Panc1 (cell line): ENCODE measurements at regions not wholly inside any gene's neighbourhood (a gene's known extent, or its start where the extent isn't known, plus 50 kb on each side); places are given as distances from the start of the nearest gene placed in this dataset.

Source experiments
- CTCF ChIP-seq: fragments of 450-650 bp; IDR thresholded peaks from 2 replicates; pipeline ENCODE4 v1.5.1; 2017; ENCODE audit warnings: mild to moderate bottlenecking
- POLR2AphosphoS5 ChIP-seq: IDR thresholded peaks from 2 replicates; pipeline ENCODE4 v1.6.1; 2012; ENCODE audit warnings: mild to moderate bottlenecking, low read depth, low read length, moderate library complexity
- REST ChIP-seq, 2 experiments: IDR thresholded peaks; 2 replicates each; pipeline ENCODE4 v1.6.1; 2011 to 2012; ENCODE audit warnings: low read depth in 2 of 2, control low read depth in 1 of 2, low read length in 1 of 2, mild to moderate bottlenecking in 1 of 2, moderate library complexity in 1 of 2; ENCODE audit not compliant: insufficient read depth in 1 of 2

- TF ChIP-seq CTCF: no peak
- TF ChIP-seq REST (IDR thresholded peaks at IDR 0.05; ENCODE audit: insufficient read depth in 1 of 2, low read depth in 2 of 2, low read length in 1 of 2): no peak
- no peak for TF ChIP-seq POLR2AphosphoS5
Observed at GRCh38 chr2:138235041-138235440, 266.5 kb upstream of the SPOPL start.
